MM.1S (cell line): ENCODE measurements at regions not wholly inside any gene's neighbourhood (a gene's known extent, or its start where the extent isn't known, plus 50 kb on each side); places are given as distances from the start of the nearest gene placed in this dataset.
"Not testable (repeated sequence)": the region's sequence is repeated elsewhere in the genome, so short reads cannot be mapped to it uniquely, and the experiment has no call there.

ENCODE experiments used
- DNase-seq: peaks from one replicate; pipeline ENCODE4 v3.0.0-alpha.2; 2015
- H2AFZ ChIP-seq: fragments of 300-600 bp; sonication (generic); 2 replicates; pipeline ENCODE4 v1.6.0; 2016; ENCODE audit warnings: antibody characterized with exemption, low read length
- H3F3A ChIP-seq: fragments of 300-600 bp; sonication (generic); 2 replicates; pipeline ENCODE4 v1.6.1; 2016; ENCODE audit warnings: mild to moderate bottlenecking, antibody characterized with exemption, low read length, moderate library complexity, mixed read lengths; ENCODE audit not compliant: insufficient read depth
- H3K27ac ChIP-seq: fragments of 300-600 bp; sonication (generic); 2 replicates; pipeline ENCODE4 v1.5.1; 2016; ENCODE audit warnings: mild to moderate bottlenecking, low read length
- H3K27me3 ChIP-seq: fragments of 300-600 bp; sonication (generic); replicated peaks from 2 replicates; pipeline ENCODE4 v1.6.0; 2016; ENCODE audit warnings: low read length; ENCODE audit not compliant: insufficient read depth
- H3K36me3 ChIP-seq: fragments of 300-600 bp; sonication (generic); replicated peaks from 2 replicates; pipeline ENCODE4 v1.6.1; 2016; ENCODE audit warnings: mild to moderate bottlenecking, low read length, mixed read lengths; ENCODE audit not compliant: insufficient read depth
- H3K4me1 ChIP-seq: fragments of 300-600 bp; sonication (generic); 2 replicates; pipeline ENCODE4 v1.6.1; 2016; ENCODE audit warnings: low read length, mixed read lengths
- H3K4me2 ChIP-seq: fragments of 300-600 bp; sonication (generic); 2 replicates; pipeline ENCODE4 v1.6.0; 2016; ENCODE audit warnings: low read depth, low read length
- H3K4me3 ChIP-seq: fragments of 300-600 bp; sonication (generic); 2 replicates; pipeline ENCODE4 v1.5.1; 2016; ENCODE audit warnings: low read length, mixed read lengths
- H3K79me2 ChIP-seq: fragments of 300-600 bp; sonication (generic); 2 replicates; pipeline ENCODE4 v1.6.1; 2016; ENCODE audit warnings: mixed run types, low read length, mixed read lengths
- H3K9ac ChIP-seq: fragments of 300-600 bp; sonication (generic); 2 replicates; pipeline ENCODE4 v1.6.1; 2016; ENCODE audit warnings: low read length, mixed read lengths
- H3K9me2 ChIP-seq: fragments of 300-600 bp; sonication (generic); replicated peaks from 2 replicates; pipeline ENCODE4 v1.6.1; 2016; ENCODE audit warnings: mild to moderate bottlenecking, low read length, mixed read lengths; ENCODE audit not compliant: insufficient read depth
- H3K9me3 ChIP-seq: fragments of 300-600 bp; sonication (generic); replicated peaks from 2 replicates; pipeline ENCODE4 v1.6.1; 2016; ENCODE audit warnings: mild to moderate bottlenecking, low read length, mixed read lengths; ENCODE audit not compliant: insufficient read depth
- H4K20me1 ChIP-seq: fragments of 300-600 bp; sonication (generic); 2 replicates; pipeline ENCODE4 v1.6.1; 2016; ENCODE audit warnings: mild to moderate bottlenecking, low read length, moderate library complexity, mixed read lengths; ENCODE audit not compliant: insufficient read depth
- EZH2 ChIP-seq: fragments of 300-600 bp; sonication (generic); optimal IDR thresholded peaks from 2 replicates; pipeline ENCODE3; 2017; ENCODE audit warnings: low read depth, mild to moderate bottlenecking, antibody characterized with exemption, low read length, mixed read lengths
- EZH2phosphoT487 ChIP-seq: fragments of 300-600 bp; sonication (generic); IDR thresholded peaks from 2 replicates; pipeline ENCODE4 v1.6.1; 2018; ENCODE audit warnings: antibody characterized with exemption, low read length
- TF ChIP-seq, protein P1 (sequence below): fragments of 300-600 bp; sonication (generic); IDR thresholded peaks from 2 replicates; pipeline ENCODE4 v1.5.1; 2016; ENCODE audit warnings: antibody characterized with exemption, low read length, mixed read lengths

DNA sequence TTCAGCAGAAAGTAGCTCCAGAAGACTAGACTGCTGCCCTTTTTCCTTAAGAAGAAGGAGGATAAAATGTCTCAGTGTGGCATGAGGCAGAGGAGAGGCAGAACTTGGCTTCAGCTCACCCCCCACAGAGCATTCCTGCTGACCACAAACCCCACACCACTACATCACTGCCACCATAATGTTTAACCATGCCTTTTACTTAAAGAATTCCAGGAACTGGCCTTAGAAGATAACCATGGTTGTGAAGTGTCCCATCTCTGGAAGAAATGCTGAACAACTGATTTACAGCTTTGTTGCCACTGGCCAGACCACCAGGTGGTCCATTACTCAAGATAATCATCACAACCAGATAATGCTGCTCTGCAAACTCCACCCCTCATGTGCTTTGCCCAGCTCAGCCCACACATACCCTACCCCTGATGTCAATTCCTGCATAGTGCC lies 154.1 kb downstream of the CD24 start:
- DNase-seq, result no peak
- no peak overlapping the region for H3K27ac ChIP-seq
- H3K4me1 ChIP-seq, result no peaks in the 10 kb centered on the region
- H4K20me1 ChIP-seq, result no peaks in the 10 kb centered on the region
- H3K4me3 ChIP-seq, result no peak overlapping the region
- H3K9me3 ChIP-seq, result no peaks in the 10 kb centered on the region
- H3K79me2 ChIP-seq, result no peaks in the 10 kb centered on the region
- no peaks in the 10 kb centered on the region for H3F3A ChIP-seq
- no peak for TF ChIP-seq EZH2
- H3K36me3 ChIP-seq, result no peaks in the 10 kb centered on the region
- H3K9ac ChIP-seq, result no peak overlapping the region
- H2AFZ ChIP-seq, result no peak overlapping the region
- no peak overlapping the region for H3K4me2 ChIP-seq
- H3K27me3 ChIP-seq, result no peaks in the 10 kb centered on the region
- no peaks in the 10 kb centered on the region for H3K9me2 ChIP-seq

DNA sequence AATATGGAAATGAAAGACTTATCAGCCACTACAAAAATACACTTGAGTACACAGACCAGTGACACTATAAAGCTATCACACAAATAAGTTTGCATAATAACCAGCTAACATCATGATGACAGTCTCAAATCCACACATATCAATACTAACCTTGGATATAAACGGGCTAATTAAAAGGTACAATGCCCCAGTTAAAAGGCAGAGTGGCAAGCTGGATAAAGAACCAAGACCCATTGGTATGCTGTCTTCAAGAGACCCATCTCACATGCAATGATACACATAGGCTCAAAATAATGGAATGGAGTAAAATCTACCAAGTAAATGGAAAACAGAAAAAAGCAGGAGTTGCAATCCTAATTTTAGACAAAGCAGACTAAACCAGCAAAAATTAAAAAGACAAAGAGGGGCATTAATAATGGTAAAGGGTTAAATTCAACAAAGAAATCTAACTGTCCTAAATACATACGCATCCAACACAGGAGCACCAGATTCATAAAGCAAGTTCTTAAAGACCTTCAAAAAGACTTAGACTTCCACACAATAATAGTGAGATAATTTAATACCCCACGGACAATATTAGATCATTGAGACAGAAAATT lies 163.3 kb downstream of the CD24 start:
- no peak for DNase-seq
- no peaks in the 10 kb centered on the region for H3K9me2 ChIP-seq
- H3F3A ChIP-seq, result no peaks in the 10 kb centered on the region
- no peaks in the 10 kb centered on the region for H3K36me3 ChIP-seq
- no peak overlapping the region for H3K27ac ChIP-seq
- no peaks in the 10 kb centered on the region for H3K79me2 ChIP-seq
- no peaks in the 10 kb centered on the region for H3K9me3 ChIP-seq
- H2AFZ ChIP-seq, result no peak overlapping the region
- no peaks in the 10 kb centered on the region for H3K4me1 ChIP-seq
- H4K20me1 ChIP-seq, result no peaks in the 10 kb centered on the region
- TF ChIP-seq, protein P1, sequence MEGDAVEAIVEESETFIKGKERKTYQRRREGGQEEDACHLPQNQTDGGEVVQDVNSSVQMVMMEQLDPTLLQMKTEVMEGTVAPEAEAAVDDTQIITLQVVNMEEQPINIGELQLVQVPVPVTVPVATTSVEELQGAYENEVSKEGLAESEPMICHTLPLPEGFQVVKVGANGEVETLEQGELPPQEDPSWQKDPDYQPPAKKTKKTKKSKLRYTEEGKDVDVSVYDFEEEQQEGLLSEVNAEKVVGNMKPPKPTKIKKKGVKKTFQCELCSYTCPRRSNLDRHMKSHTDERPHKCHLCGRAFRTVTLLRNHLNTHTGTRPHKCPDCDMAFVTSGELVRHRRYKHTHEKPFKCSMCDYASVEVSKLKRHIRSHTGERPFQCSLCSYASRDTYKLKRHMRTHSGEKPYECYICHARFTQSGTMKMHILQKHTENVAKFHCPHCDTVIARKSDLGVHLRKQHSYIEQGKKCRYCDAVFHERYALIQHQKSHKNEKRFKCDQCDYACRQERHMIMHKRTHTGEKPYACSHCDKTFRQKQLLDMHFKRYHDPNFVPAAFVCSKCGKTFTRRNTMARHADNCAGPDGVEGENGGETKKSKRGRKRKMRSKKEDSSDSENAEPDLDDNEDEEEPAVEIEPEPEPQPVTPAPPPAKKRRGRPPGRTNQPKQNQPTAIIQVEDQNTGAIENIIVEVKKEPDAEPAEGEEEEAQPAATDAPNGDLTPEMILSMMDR, result no peak
- TF ChIP-seq EZH2phosphoT487 (no peak), EZH2 (no peak)
- no peak overlapping the region for H3K9ac ChIP-seq
- H3K4me2 ChIP-seq, result no peak overlapping the region
- no peaks in the 10 kb centered on the region for H3K27me3 ChIP-seq
- no peak overlapping the region for H3K4me3 ChIP-seq

DNA sequence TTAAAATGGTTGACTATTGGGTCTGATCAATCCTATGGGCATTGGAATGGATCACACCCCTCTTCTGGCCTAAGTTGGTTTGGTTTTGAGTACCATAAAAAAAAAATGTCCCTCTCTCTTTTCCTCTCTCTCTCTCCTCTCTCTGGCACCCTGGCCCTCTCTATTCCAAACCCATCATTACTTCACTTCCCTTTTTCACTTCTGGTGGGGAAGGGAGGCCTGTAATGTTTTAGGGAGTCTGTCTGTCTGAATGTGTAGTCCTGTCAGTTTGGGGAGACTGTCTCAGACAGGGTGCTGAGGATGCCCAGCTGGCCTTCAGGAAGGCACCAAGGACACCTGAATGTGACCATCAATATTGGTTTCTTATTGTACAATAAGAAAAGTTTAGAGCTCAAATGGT lies 165.8 kb downstream of the CD24 start:
- Histone ChIP-seq H3K9ac (no peak overlapping the region), H2AFZ (no peak overlapping the region), H3K4me2 (no peak overlapping the region), H3K79me2 (no peaks in the 10 kb centered on the region), H3K9me2 (no peaks in the 10 kb centered on the region), H3K9me3 (no peaks in the 10 kb centered on the region), H4K20me1 (no peaks in the 10 kb centered on the region), H3F3A (no peaks in the 10 kb centered on the region), H3K27ac (no peak overlapping the region), H3K4me3 (no peak overlapping the region), H3K27me3 (no peaks in the 10 kb centered on the region), H3K4me1 (no peaks in the 10 kb centered on the region), H3K36me3 (no peaks in the 10 kb centered on the region)
- no peak for DNase-seq
- no peak for TF ChIP-seq EZH2phosphoT487
- no peak for TF ChIP-seq EZH2
- TF ChIP-seq, protein P1, result no peak

DNA sequence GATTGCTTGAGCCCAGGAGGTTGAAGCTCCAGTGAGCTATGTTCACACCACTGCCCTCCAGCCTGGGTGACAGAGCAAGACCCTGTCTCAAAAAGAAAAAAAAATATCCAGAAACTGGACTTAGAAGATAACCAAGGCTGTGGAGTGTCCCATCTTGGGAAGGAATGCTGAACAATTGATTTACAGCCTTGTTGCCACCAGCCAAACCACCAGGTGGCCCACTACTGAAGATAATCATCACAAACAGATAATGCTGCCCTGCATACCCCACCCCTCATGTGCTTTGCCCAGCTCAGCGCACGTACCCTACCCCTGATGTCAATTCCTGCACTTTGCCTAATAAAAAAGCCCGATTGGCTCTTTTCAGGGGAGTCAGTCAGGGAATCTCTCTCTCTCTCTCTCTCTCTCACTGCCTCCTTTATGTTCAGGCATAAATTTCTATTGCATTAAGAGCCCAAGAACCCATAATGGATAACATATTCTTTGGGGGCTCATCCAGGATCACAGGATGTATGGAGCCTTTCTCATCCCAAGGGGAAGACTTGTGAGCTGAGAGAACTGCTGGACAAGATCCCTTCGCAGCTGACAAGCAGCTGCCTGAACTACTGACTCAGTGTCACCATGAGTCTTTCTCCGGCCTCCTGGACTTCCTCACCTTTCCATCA lies 166.4 kb downstream of the CD24 start:
- no peaks in the 10 kb centered on the region for H3K9me2 ChIP-seq
- H3K4me1 ChIP-seq, result no peaks in the 10 kb centered on the region
- H3K9ac ChIP-seq, result no peak overlapping the region
- no peaks in the 10 kb centered on the region for H3K9me3 ChIP-seq
- no peaks in the 10 kb centered on the region for H3K27me3 ChIP-seq
- TF ChIP-seq EZH2 (no peak), EZH2phosphoT487 (no peak)
- TF ChIP-seq, protein P1, result no peak
- H2AFZ ChIP-seq, result no peak overlapping the region
- no peak overlapping the region for H3K4me3 ChIP-seq
- H3F3A ChIP-seq, result no peaks in the 10 kb centered on the region
- H3K27ac ChIP-seq, result no peak overlapping the region
- no peaks in the 10 kb centered on the region for H4K20me1 ChIP-seq
- DNase-seq, result no peak
- H3K36me3 ChIP-seq, result no peaks in the 10 kb centered on the region
- H3K79me2 ChIP-seq, result no peaks in the 10 kb centered on the region
- no peak overlapping the region for H3K4me2 ChIP-seq

DNA sequence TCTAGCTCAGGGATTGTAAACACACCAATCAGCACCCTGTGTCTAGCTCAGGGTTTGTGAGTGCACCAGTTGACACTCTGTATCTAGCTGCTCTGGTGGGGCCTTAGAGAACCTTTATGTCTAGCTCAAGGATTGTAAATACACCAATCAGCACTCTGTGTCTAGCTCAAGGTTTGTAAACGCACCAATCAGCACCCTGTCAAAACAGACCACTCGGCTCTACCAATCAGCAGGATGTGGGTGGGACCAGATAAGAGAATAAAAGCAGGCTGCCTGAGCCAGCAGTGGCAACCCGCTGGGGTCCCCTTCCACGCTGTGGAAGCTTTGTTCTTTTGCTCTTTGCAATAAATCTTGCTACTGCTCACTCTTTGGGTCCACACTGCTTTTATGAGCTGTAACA lies 168.3 kb downstream of the CD24 start:
- H3K9ac ChIP-seq, H3K9me3 ChIP-seq, H3K9me2 ChIP-seq, DNase-seq, H3K36me3 ChIP-seq, H3K27ac ChIP-seq, H3F3A ChIP-seq, H2AFZ ChIP-seq, H3K27me3 ChIP-seq, H3K79me2 ChIP-seq, H4K20me1 ChIP-seq, H3K4me2 ChIP-seq, H3K4me1 ChIP-seq, H3K4me3 ChIP-seq: not testable (repeated sequence)
